ENCODE measurements at regions not wholly inside any gene's neighbourhood (a gene's known extent, or its start where the extent isn't known, plus 50 kb on each side); places are given as distances from the start of the nearest gene placed in this dataset.

DNA sequence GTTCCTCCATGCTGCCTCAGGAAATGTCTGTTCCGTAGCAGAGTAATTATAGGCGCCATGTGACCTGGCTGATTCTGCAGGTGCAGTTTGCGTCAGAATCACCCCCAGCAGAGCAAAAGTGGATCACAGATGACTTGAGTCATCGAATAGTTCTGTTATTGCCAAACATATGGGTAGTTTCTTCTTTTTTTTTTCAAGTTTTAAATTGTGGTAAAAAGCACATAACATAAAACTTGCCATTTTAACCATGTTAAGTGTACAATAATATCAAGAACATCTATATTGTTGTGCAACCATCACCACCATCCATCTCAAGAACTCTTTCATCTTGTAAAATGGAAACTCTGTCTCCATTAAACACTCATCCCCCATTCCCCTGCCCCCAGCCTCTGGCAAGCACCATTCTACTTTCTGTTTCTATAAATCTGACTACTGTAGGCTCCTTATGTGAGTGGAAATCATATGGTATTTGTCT, 177.7 kb upstream of the TWIST2 start:
- TF ChIP-seq CTCF (IDR thresholded peaks at IDR 0.05) = no peak
- DNase-seq = no peak
- Histone ChIP-seq H3K9me3 (no peaks in the 10 kb centered on the region), H3K36me3 (no peaks in the 10 kb centered on the region), H3K27ac (no peak overlapping the region), H3K27me3 (peaks cover 0 to under 1% (median 0%) of the 10 kb centered on the region in 4 donors), H3K4me1 (no peaks in the 10 kb centered on the region), H3K4me3 (no peak overlapping the region)
- WGBS, 2 donors = 62 to 85% methylated on average over 4 of the region's 4 CpGs
- FAIRE-seq = no peak
- ATAC-seq = no peak
- intact Hi-C loops (cut with DNase I) = no loop called here

GRCh38 chr2:238682536-238682935, 165.3 kb upstream of the TWIST2 start:
- Histone ChIP-seq H3K27ac (no peak overlapping the region), H3K27me3 (no peaks in the 10 kb centered on the region), H3K4me1 (no peaks in the 10 kb centered on the region), H3K9me3 (peaks cover 0 to 4% (median 0%) of the 10 kb centered on the region in 4 donors), H3K4me3 (no peak overlapping the region), H3K36me3 (no peaks in the 10 kb centered on the region)
- TF ChIP-seq CTCF (IDR thresholded peaks at IDR 0.05) = no peak
- WGBS, 2 donors = 63 to 70% methylated on average over 5 of the region's 5 CpGs
- ATAC-seq = no peak
- intact Hi-C loops (cut with DNase I) = no loop called here
- DNase-seq = peak in 1 of 6 donors; percentile 40
- no peak for FAIRE-seq

- no peak for DNase-seq
- no peak for TF ChIP-seq CTCF (IDR thresholded peaks at IDR 0.05)
- Histone ChIP-seq H3K4me3 (no peak overlapping the region), H3K4me1 (no peaks in the 10 kb centered on the region), H3K36me3 (no peaks in the 10 kb centered on the region), H3K9me3 (peaks cover 0 to 4% (median 0%) of the 10 kb centered on the region in 4 donors), H3K27ac (no peak overlapping the region), H3K27me3 (no peaks in the 10 kb centered on the region)
- no peak for FAIRE-seq
- 40 to 42% methylated on average over 8 of the region's 8 CpGs for WGBS, 2 donors
- intact Hi-C loops (cut with DNase I) = no loop called here
- ATAC-seq = peak in 3 of 4 donors; percentile 68 to 85 (median 74)
Measured at GRCh38 chr2:238684362-238685326, 163.2 kb upstream of the TWIST2 start.

DNA sequence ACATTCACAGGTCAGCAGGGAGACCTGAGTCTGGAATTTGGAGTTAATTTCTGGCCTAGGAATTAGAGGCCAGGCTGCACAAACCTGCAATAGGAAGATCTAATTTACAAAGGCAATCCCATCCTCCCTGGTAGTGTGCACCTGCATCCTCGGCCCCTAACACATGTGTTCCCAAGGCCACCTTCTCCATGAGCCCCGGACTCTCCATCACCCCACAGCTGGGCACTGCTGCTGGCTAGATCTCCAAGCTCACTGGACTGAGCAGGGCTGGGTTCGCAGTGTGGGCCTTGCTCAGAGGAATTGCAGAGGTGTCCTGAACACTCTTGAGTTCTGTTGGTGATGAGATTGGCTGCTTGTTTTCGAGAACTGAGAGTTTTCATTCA, 162.6 kb upstream of the TWIST2 start:
- FAIRE-seq = no peak

More for the DNA sequence above, 162.6 kb upstream of the TWIST2 start:
- 70 to 76% methylated on average over 4 of the region's 4 CpGs for WGBS, 2 donors
- intact Hi-C loops (cut with DNase I) = no loop called here
- Histone ChIP-seq H3K36me3 (no peaks in the 10 kb centered on the region), H3K4me1 (no peaks in the 10 kb centered on the region), H3K27ac (no peak overlapping the region), H3K9me3 (peaks cover 0 to 1% (median 0%) of the 10 kb centered on the region in 4 donors), H3K27me3 (no peaks in the 10 kb centered on the region), H3K4me3 (no peak overlapping the region)
- ATAC-seq (no peak), DNase-seq (no peak)
- no peak for TF ChIP-seq CTCF (IDR thresholded peaks at IDR 0.05)

Data from pancreas (tissue), 10 donors.